DMS53 treated with DMSO at 0.1 percent for 48 hours (cell line): ENCODE measurements at regions not wholly inside any gene's neighbourhood (a gene's known extent, or its start where the extent isn't known, plus 50 kb on each side); places are given as distances from the start of the nearest gene placed in this dataset.
"Not testable (repeated sequence)": the region's sequence is repeated elsewhere in the genome, so short reads cannot be mapped to it uniquely, and the experiment has no call there.

Experiments used
- DNase-seq: peaks from one replicate; lab custom pipeline; 2025; ENCODE audit not compliant: unreplicated experiment; lab: John Stamatoyannopoulos, UW

DNA sequence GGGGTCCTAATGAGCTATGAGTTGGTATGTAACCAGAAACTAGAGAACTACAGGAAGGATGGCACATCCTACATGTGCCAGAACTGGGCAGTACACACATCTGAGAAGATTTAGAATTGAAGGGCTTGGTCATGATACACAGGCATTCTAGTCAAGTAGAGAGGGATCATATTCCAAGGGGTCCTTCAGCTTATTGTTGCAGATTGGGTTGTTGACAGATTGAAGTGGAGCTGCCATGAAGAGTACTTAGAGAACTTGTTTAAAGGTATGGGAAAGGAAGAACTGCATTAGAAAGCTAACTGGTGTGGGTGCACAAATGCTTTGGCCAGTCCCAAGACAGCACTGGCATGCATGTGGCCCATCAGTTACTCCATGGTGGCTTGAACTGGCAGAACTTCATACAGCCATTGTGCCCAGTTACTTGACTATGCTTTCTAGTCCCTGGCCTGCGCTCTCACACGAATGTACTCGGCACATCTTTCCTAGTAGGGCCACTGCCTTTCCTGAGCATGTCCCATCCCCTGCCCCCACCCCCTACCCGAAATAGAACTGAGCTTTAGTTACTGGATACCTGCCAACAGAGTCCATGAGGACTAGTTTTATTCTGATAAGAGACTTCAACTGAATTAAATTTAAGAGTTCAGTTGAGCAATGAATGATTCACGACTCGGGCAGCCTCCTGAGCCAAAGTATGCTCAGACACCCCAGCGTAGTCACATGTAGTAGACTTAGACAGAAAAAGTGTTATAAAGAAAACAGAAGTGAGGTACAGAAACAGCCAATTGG is 64.0 kb downstream of the CCNG2 start:
- no peak for DNase-seq

DNA sequence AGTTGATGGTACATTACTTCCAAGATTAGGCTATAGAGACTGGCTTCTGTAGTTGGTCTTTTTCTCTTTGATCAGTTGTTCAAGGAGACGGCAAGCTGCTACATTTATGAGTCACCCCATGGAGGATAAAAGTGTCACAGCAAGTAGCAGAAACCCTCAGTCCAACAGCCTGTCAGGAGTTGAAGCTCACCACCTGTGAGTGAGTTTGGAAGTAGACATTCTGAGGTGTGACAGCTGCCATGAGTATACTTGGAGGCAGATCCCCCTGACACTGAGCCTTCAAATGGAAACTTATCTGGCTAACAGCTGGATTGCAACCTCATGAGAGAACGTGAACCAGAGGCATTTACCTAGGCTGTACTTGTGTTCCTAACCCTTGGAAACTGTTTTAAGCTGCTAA is 68.0 kb downstream of the CCNG2 start:
- DNase-seq, result no peak

DNA sequence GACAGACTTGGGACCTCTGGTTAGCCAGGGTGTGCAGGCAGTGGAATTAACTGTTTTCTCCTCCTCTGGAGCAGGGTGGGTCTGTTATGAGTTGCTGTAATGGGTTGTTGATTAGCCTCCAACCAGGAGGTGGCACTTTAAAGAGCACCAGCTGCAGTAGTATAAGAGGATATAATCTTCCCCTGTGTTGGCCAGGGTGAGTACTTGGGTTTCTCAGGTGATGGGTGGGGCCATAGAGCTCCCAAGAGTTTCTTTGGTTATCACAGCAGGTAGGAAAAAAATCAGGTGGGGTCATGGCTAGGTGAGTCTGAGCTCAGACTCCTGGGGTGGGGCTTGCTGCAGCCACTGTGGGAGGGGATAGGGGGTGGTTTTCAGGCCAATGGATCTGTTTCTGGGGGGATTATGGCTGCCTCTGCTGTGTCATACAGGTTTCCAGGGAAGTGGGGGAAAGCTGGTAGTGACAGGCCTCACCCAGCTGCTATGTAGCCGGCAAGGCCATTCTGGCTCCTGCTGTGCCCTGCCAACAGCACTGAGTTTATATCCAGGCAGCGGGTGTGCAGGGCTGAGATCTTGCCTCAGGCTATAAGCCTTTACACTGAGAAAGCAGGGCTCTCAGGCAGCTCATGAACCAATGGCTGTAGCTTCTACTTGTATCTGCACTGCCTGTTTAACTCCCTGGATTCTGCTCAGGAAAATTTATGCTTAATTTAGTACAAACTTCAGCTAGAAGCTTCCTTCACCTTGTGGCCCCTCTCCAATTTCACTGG is 70.1 kb downstream of the CCNG2 start:
- no peak for DNase-seq

DNA sequence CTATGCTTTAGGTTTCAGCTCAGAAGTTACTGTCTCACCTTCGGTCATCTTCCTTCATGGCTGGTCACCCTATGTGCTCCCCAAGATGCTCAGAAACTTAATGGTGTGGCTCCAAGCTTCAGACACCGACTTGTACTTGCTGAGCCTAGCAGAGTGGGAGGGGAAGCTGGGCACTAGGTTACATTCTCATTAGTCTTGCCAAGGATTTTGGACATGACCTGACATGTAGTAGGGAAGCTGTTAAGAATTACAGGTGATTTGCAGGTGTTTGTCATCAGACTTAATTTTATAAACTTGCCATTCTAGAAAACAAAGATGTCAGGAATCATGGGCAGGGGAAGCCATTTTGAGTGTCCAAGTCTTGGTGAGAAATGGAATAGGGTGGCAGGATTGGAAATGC is 72.4 kb downstream of the CCNG2 start:
- no peak for DNase-seq

DNA sequence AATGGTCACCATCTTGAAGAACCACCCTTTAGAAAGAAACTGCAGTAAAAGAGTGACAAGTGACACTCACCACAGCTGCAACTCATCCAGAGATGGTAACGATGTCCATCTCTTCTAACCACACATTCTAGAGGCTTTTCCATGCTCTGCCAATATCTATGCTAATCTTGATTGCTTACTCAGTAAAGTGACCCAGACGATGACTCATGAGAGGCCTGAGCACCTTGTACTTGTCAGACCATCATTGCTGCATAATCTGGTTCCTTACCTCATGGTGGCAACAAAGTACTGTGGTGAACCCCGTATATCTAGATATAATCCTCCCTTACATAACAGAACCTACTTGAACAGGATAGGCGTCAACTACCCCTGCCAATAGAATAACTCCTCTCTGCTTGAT is 75.6 kb downstream of the CCNG2 start:
- DNase-seq, result peak; percentile 45

DNA sequence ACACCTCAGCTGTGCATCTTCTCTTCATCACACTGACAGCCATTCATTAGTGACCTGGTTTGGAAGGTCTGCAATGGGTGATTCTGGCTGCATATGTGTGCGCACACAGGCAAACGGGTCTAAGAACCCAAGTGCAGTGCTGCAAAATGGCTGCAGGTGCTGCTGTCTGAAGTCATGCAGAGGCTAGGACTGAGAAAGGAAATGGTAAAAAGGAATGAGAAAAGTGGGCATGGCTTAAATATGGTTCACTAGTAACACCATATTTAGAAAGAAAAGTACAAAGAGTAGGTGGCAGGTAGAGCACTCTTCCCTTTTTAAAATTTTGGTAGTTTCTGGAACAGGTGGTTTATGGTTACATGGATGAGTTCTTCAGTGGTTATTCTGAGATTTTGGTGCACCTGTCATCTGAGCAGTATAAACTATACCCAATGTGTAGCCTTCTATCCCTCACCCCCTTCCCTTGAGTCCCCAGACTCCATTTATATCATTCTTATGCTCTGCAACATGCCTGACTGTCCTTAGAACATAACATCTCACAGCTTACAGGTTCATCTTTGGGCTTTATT is 78.4 kb downstream of the CCNG2 start:
- no peak for DNase-seq

DNA sequence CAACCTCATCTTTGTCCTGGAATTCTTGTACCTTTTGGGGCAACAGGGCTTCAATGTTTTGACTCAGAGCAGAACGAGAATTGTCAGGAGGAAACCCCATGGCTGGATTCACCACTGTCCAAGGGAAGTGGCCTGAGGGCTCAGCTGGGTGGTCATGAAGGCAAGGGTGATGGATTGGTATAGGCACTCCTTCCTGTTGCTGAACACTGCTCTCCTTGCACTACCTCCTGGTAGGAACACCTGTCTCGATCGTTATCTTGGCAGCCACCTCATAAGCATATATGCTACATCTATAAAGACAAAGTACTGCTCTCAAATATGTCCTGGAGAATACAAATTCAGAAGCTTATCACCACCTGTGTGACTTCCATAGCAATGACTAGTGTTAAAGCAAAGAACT is 79.8 kb downstream of the CCNG2 start:
- DNase-seq, result no peak

DNA sequence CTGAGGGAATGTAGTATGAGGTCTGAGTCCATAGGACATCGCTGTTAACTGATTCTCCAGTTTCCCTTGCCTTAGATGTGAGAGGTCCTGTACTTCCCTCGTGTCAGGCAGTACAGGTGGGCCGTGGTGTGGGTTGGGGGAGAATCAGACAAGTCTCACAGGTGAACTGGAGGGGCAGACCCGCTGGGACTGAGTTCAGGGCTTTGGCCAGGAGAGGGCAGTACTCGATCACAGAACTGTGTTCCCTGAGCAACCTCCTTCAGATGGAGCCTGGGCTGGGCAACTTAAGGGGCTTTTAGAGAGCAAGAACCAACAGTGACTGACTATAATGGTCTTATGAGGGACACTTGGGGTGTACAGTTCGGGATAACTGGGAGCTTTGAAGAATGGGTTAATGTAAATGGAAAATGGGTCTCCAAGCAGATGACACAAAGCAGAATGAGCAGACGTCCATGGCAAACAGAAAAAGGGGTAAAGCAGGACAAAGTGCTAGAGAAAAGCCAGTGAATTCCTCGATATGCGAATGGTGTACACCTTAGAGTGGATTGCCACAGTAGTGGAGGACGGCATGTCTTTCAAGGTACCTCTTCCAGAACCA is 83.6 kb downstream of the CCNG2 start:
- DNase-seq, result peak; percentile 19

DNA sequence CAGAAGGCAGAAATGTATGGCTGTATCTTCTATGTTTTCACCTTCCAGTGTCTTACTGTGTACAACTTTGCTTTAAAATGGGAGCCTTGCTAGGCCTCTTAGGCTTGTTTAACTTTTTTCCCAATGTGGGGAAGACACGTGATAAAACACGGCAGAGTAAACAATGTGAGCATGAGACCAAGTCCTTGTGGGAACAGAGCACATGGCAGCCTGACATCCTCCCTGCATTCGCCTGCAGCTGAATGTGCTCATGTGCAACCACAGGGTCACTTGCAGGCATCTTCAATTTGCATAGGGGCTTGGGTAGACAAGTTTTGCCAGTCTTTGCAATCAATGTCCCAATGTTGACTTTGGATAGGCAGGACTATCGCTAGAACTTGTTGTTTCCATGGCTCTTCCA is 91.8 kb downstream of the CCNG2 start:
- DNase-seq, result peak; percentile 8

DNA sequence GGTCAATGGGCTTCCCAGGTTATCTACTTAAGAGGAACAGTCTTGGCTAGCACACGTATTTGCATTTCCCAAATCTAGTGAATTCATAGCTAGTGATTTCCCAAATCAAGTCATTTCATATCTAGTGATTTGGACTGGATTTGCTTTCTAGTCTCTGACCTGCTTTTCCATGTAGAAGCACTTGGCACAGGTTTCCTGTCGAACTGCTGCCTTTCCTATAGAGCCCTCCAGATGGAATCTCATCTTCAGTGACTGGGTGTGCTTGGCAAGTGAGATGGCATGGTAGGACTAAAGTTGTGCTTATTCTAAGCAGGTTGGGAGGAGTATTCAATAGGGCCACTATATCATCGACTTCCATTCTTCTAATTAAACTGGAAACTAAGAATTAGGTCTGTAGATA is 94.7 kb downstream of the CCNG2 start:
- no peak for DNase-seq

DNA sequence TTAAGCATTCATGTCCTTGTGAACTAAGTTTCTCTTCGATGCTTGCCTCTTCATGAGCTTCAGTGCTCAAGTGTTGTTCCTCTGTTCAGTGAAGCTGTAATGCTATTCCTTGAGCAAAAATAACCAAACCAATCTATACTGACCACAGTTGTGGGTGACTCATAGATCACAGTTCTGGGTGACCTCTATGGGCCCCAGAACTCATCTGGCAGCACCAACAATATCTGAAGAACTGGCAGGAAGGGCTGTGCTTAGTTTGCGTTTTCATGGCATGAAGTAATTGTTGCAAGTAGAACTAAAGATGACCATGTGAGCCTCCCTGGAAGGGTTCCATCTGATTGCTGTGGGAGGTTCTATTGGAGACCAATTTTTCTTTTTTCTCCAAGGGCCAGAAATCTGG is 106.2 kb downstream of the CCNG2 start:
- DNase-seq, result no peak

DNA sequence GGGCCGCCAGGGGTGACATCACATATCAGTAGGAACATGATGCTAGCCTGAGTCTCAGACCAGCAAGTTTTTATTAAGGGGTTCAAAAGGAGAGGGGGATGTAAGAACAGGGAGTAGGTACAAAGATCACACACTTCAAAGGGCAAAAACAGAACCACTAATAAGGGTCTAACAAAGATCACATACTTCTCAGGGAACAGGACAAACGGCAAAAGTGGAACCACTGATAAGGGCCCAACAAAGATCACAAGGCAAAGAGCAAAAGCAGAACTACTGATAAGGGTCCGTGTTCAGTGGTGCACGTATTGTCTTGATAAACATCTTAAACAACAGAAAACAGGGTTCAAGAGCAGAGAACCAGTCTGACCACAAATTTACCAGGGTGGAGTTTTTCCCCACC is 107.0 kb downstream of the CCNG2 start:
- not testable (repeated sequence) for DNase-seq

DNA sequence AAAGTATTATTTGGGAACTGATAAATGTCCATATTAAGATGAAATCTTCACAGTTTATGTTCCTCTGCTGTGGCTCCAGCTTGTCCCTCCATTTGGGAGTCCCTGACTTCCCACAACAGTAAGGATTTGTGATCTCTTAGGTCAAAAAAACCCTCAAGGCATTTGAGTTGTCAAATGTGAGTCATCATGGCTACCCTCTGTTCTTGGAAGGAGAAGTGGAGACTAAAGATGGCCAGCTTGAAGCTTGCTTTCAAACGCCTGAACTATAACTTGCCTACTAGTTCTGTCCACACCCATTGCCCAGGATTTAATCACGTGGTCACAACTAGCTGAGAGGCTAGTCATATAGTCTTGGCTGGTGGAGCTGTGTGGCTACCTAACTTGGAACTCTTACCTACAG is 107.8 kb downstream of the CCNG2 start:
- no peak for DNase-seq

DNA sequence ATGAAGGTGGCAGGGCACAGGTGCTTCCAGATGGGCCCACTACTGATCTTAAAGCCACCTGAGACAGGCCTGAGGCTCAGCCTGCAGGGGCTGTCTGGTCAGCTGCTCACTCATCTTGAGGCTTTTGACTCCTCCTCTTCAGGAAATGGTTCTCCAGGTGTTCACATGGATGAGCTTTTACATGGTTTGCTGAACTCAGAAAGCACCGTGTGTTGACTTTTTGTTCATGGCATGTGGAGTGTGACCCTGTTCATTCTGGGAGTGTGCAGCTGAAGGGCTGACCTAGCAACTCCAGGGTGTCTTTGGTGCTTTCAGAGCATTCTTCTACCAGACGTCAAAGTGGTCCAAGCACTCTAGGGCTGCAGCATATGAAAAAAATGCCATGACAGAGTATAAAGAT is 111.1 kb downstream of the CCNG2 start:
- DNase-seq, result peak; percentile 82

DNA sequence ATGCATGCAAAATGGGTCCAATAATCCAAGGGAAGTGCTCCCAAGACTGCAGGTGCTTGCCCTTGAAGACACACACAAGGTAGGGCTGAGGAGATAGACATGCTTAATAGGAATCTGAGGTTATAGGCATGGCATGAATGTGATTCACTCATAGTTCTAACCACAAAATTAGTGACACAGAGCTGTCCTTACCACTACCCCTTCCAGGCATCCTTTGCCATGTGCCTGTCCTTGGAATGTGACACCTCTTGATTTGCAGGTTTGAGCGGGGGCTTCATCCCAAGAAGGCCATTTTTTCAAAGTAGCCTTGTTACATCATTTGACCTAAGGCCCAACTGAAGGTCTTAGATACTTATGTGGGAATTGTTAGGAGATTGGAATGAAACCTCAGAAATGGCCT is 112.5 kb downstream of the CCNG2 start:
- no peak for DNase-seq

DNA sequence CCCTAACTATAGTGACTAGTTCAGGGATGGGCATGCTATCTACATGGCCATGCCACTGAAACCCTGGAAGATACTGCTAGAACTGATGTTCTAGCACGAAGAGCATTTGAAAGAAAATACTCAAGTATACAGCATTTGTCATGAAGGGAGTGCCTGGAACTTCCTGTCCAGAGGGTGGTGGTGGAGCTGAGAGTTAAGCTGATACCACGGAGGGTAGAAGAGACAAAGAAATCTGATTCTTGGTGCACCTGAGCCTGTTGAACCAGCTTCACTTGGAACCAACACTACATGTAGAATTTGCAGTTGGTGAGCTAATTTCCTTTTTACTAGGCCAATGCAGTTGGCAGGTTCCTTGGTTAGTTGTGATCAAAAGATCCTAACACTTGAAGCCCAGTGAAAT is 116.4 kb downstream of the CCNG2 start:
- no peak for DNase-seq

DNA sequence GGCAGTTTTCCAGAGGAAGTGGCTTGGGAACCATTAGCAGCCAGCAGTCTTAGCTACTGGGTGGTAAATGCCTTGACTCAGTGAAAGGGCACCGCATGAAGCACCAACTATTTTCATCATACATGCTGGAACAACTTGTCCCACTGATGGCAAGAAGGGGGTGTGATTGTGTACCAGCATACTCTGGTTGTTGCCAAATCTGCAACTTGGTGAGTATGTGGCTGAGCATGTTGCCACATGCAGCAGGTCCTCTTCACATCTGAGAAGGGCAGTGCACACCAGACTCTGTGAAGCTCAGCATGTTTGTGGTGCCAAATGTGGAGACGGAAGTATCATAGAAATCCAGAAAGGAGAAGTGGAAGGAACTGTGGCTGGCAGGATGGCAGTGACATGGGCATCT is 122.1 kb downstream of the CCNG2 start:
- not testable (repeated sequence) for DNase-seq

DNA sequence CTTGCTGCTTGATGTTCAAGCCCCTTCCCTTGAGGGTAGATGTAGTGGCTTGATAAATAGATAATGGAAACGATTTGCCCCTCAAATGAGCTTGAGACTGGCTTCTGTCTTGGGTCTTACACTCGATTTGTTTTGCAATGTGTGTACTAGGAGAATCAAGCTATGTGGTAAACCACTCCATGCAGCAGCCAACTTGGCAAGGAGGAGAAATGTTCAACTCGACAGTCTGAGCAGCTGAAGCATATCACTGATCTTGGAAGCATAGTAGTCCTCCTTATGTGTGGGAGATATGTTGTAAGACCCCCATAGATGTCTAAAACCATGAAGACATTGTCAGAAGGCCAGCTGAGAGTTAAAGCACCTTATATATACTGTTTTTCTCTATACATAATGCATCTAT is 125.3 kb downstream of the CCNG2 start:
- no peak for DNase-seq

DNA sequence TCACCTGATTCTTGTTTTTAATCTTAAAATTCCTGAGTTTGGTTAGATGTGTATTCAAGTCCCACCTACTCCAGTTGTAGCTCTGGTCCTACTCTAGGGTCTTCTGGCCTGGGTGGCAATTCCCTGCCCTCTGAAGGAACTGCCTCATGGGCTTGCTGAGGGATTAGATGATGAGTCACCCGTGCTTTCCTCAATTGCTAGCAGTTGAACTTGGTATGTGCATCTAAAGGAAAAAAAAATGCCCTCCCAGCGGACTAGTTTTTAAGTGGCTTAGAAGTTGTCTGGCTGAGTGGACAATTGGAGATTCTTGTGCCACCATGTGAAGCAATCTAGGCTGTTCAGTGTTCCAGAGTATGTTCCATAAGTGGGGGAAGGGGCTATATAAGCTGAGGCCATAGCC is 127.0 kb downstream of the CCNG2 start:
- DNase-seq, result no peak

DNA sequence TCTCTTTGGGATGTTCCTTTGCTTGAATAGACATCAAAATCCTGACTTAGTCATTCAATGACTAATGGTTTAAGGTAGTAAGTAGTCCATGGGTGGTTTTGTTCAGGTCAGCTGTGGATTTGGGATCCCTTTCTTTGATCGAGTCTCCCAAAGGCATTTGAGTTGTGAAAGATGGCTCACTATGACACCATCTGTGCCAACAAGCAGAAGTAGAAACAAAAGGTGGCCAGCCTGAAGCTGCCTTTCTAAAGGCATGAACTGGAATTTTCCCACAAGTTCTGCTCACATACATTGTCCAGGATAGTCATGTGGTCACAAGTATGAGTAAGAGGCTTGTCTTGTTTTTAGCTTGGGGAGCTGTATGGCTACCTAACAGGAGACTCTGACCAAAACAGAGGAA is 129.9 kb downstream of the CCNG2 start:
- no peak for DNase-seq

DNA sequence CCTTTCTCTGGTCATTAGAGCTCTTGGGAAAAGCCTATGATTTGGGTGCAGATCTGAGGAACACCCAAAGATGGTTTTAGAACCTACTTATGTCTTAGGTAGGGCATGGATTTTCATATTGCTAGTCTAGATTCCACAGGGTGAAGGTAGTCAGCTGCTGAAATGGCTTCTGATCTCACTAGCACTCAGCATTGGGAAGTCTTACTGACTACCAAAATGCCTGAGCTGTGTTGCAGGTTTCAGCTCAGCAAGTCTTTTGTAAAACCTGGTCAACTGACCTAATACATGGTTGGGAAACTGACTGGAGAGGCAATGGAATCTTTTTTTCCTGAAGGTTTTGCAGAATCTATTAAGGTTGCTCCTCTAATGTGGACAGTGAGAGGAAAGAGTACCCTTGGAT is 136.4 kb downstream of the CCNG2 start:
- no peak for DNase-seq

DNA sequence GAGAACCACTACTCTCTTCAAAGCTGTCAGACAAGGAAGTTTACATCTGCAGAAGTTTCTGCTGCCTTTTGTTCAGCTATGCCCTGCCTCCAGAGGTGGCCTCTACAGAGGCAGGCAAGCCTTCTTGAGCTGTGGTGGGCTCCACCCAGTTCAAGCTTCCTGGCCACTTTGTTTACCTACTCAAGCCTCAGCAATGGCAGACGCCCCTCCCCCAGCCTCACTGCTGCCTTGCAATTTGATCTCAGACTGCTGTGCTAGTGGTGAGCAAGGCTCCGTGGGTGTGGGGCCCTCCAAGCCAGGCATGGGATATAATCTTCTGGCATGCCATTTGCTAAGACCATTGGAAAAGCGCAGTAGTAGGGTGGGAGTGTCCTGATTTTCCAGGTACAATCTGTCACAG is 144.0 kb downstream of the CCNG2 start:
- DNase-seq, result not testable (repeated sequence)
